Testis (tissue), 2 donors: ENCODE measurements at regions not wholly inside any gene's neighbourhood (a gene's known extent, or its start where the extent isn't known, plus 50 kb on each side); places are given as distances from the start of the nearest gene placed in this dataset.

Experiments
- DNase-seq: peaks from one replicate; pipeline ENCODE4 v3.0.0-alpha.2; 2019
- H3K27ac ChIP-seq, 2 donors: fragments of 200-600 bp; sonication (generic); one replicate each; pipeline ENCODE4 v1.5.1; 2019
- H3K27me3 ChIP-seq: fragments of 200-600 bp; sonication (generic); one replicate; pipeline ENCODE4 v1.5.1; 2019
- H3K36me3 ChIP-seq: fragments of 200-600 bp; sonication (generic); one replicate; pipeline ENCODE4 v1.5.1; 2017; ENCODE audit warnings: low read depth; ENCODE audit errors: missing control alignments
- H3K4me1 ChIP-seq: fragments of 200-600 bp; sonication (generic); one replicate; pipeline ENCODE4 v1.5.1; 2019
- H3K4me3 ChIP-seq, 2 donors: fragments of 200-600 bp; sonication (generic); one replicate each; pipeline ENCODE4 v1.5.1; 2017 to 2019
- H3K9me3 ChIP-seq: fragments of 200-600 bp; sonication (generic); one replicate; pipeline ENCODE4 v1.5.1; 2017
- CTCF ChIP-seq, 3 experiments: fragments of 450-650 bp in 2 of 3; fragments of 200-600 bp in 1 of 3; sonication (generic) in 1 of 3; IDR thresholded peaks; one replicate each; pipeline ENCODE4 v1.5.1; 2016 to 2019; ENCODE audit warnings: antibody characterized with exemption in 3 of 3, mild to moderate bottlenecking in 2 of 3, moderate library complexity in 1 of 3
- POLR2A ChIP-seq: fragments of 450-650 bp; IDR thresholded peaks from one replicate; pipeline ENCODE4 v1.6.1; 2017; ENCODE audit warnings: antibody characterized with exemption, mild to moderate bottlenecking, moderate library complexity
- WGBS, 2 donors: methylation state at CpG; one replicate each; pipeline ENCODE4 v1.1.5; 2018; 5-methylcytosine and 5-hydroxymethylcytosine counted together
- intact Hi-C: fragments of 100-400 bp; cut with DNase I; formaldehyde crosslinking; loops from one replicate; pipeline ENCODE4 v1.15.1; 2023; ENCODE audit warnings: low total_unique reads

- H3K4me1 ChIP-seq: no peaks in the 10 kb centered on the region
- H3K36me3 ChIP-seq: no peaks in the 10 kb centered on the region
- H3K9me3 ChIP-seq: no peaks in the 10 kb centered on the region
- no peak overlapping the region for H3K27ac ChIP-seq
- WGBS, 2 donors: 86 to 95% methylated on average over 2 of the region's 2 CpGs
- intact Hi-C loops: no loop called here
- H3K4me3 ChIP-seq: no peak overlapping the region
- TF ChIP-seq CTCF (IDR thresholded peaks at IDR 0.05): no peak
- TF ChIP-seq POLR2A: no peak
- H3K27me3 ChIP-seq: no peaks in the 10 kb centered on the region
- DNase-seq: no peak
These were observed 360.3 kb downstream of the FBXW7 start for GRCh38 chr4:152175586-152175985.

GRCh38 chr4:152172146-152172545 is 363.7 kb downstream of the FBXW7 start:
- H3K4me1 ChIP-seq: no peaks in the 10 kb centered on the region
- no peak for DNase-seq
- WGBS, 2 donors: 79 to 87% methylated on average over 6 of the region's 6 CpGs
- H3K4me3 ChIP-seq: no peak overlapping the region
- H3K27me3 ChIP-seq: no peaks in the 10 kb centered on the region
- TF ChIP-seq POLR2A (no peak), CTCF (IDR thresholded peaks at IDR 0.05) (no peak)
- no peak overlapping the region for H3K27ac ChIP-seq
- H3K36me3 ChIP-seq: no peaks in the 10 kb centered on the region
- intact Hi-C loops: no loop called here
- no peaks in the 10 kb centered on the region for H3K9me3 ChIP-seq

DNA sequence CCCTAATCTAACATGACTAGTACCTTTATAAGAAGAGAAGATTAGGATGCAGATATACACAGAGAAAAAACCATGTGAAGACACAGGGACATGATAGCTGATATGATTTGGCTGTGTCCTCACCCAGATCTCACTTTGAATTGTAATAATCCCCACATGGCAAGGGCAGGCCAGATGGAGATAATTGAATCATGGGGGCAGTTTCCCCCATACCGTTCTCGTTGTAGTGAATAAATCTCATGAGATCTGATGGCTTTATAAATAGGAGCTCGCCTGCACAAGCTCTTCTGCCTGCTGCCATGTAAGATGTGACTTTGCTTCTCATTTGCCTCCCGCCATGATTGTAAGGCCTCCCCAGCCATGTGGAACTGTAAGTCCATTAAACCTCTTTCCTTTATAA is 364.3 kb downstream of the FBXW7 start:
- no peaks in the 10 kb centered on the region for H3K4me1 ChIP-seq
- H3K27me3 ChIP-seq: no peaks in the 10 kb centered on the region
- H3K36me3 ChIP-seq: no peaks in the 10 kb centered on the region
- H3K4me3 ChIP-seq: no peak overlapping the region
- intact Hi-C loops: no loop called here
- no peak for DNase-seq
- H3K27ac ChIP-seq: no peak overlapping the region
- TF ChIP-seq CTCF (IDR thresholded peaks at IDR 0.05): no peak
- no peak for TF ChIP-seq POLR2A
- H3K9me3 ChIP-seq: no peaks in the 10 kb centered on the region
- WGBS, 2 donors: 83 to 90% methylated on average over 4 of the region's 4 CpGs

DNA sequence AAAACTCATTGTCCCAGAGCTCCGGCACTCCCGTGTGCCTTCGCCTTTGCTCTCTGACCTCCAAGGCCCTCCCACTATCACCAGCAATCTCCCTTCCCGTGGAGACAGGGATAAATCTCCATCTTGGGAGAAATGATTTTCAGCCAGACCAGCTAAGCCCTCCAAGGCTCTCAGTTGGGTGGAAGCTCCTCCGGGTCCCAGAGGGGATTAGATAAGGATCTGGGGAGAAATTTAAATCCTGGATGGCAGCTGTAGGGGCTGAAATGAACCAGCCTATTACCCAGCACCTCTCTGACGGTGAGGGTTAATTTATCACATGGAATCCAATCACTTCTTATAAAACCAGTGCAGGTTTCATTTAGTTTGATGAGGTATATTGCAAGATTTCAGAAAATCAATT is 366.2 kb downstream of the FBXW7 start:
- no peaks in the 10 kb centered on the region for H3K4me1 ChIP-seq
- no peak for TF ChIP-seq POLR2A
- no peak for TF ChIP-seq CTCF (IDR thresholded peaks at IDR 0.05)
- no peaks in the 10 kb centered on the region for H3K9me3 ChIP-seq
- intact Hi-C loops: no loop called here
- no peaks in the 10 kb centered on the region for H3K36me3 ChIP-seq
- no peaks in the 10 kb centered on the region for H3K27me3 ChIP-seq
- WGBS, 2 donors: 39 to 66% methylated on average over 6 of the region's 6 CpGs
- H3K4me3 ChIP-seq: no peak overlapping the region
- no peak for DNase-seq
- no peak overlapping the region for H3K27ac ChIP-seq

- DNase-seq: no peak
These were observed 366.8 kb downstream of the FBXW7 start for GRCh38 chr4:152168987-152169616.

More at GRCh38 chr4:152168987-152169616, 366.8 kb downstream of the FBXW7 start:
- intact Hi-C loops: no loop called here
- Histone ChIP-seq H3K27me3 (no peaks in the 10 kb centered on the region), H3K27ac (no peak overlapping the region), H3K4me1 (no peaks in the 10 kb centered on the region), H3K4me3 (no peak overlapping the region), H3K9me3 (no peaks in the 10 kb centered on the region), H3K36me3 (no peaks in the 10 kb centered on the region)
- TF ChIP-seq CTCF (IDR thresholded peaks at IDR 0.05) (no peak), POLR2A (no peak)
- WGBS, 2 donors: 61 to 68% methylated on average over 5 of the region's 5 CpGs
